ENCODE measurements at regions not wholly inside any gene's neighbourhood (a gene's known extent, or its start where the extent isn't known, plus 50 kb on each side); places are given as distances from the start of the nearest gene placed in this dataset.

GRCh38 chr13:88945793-88946192 lies 1274.6 kb downstream of the SLITRK5 start:
- TF ChIP-seq, protein P1, sequence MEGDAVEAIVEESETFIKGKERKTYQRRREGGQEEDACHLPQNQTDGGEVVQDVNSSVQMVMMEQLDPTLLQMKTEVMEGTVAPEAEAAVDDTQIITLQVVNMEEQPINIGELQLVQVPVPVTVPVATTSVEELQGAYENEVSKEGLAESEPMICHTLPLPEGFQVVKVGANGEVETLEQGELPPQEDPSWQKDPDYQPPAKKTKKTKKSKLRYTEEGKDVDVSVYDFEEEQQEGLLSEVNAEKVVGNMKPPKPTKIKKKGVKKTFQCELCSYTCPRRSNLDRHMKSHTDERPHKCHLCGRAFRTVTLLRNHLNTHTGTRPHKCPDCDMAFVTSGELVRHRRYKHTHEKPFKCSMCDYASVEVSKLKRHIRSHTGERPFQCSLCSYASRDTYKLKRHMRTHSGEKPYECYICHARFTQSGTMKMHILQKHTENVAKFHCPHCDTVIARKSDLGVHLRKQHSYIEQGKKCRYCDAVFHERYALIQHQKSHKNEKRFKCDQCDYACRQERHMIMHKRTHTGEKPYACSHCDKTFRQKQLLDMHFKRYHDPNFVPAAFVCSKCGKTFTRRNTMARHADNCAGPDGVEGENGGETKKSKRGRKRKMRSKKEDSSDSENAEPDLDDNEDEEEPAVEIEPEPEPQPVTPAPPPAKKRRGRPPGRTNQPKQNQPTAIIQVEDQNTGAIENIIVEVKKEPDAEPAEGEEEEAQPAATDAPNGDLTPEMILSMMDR (IDR thresholded peaks at IDR 0.05), result no peak
- no peak for TF ChIP-seq EP300 (IDR thresholded peaks at IDR 0.05)
- no peak for TF ChIP-seq POLR2A (IDR thresholded peaks at IDR 0.05)

All from sigmoid colon (tissue), 4 donors.